ENCODE measurements at regions not wholly inside any gene's neighbourhood (a gene's known extent, or its start where the extent isn't known, plus 50 kb on each side); places are given as distances from the start of the nearest gene placed in this dataset.

- H3K4me1 ChIP-seq (ENCODE audit: control insufficient read depth, insufficient read depth, low read length), result no peaks in the 10 kb centered on the region
- ChIA-PET SMC1A (ENCODE audit: uncharacterized antibody, unreplicated experiment) (no interaction called here), CTCF (no interaction called here), RAD21 (ENCODE audit: unreplicated experiment) (interaction anchor here (1.0 kb wide), 1 partner anchor 41 kb away, joined by 3 read pairs; no protein-coding TSS in a partner anchor), POLR2A (no interaction called here)
- FAIRE-seq (no peak), DNase-seq (ENCODE audit: low read depth, low spot score) (no peak), ATAC-seq (no peak)
- no peak for TF ChIP-seq PRDM15 (CRISPR knock-in tag; IDR thresholded peaks at IDR 0.05)
- no peak overlapping the region for H2AFZ ChIP-seq (ENCODE audit: control insufficient read depth, low read depth, low read length)
- in situ Hi-C loops (cut with MboI) (no loop called here), intact Hi-C loops (cut with micrococcal nuclease; ENCODE audit: unreplicated experiment) (no loop called here)
- no peak overlapping the region for H3K9ac ChIP-seq (ENCODE audit: control insufficient read depth, insufficient read depth, low read length)
- H3K79me2 ChIP-seq (ENCODE audit: control insufficient read depth, insufficient read depth, low read length), result no peaks in the 10 kb centered on the region
- BruUV-seq (replicated peaks), result no TSS peak
- 8% methylated on average over 1 of the region's 1 CpG for WGBS (ENCODE audit: insufficient coverage, insufficient replicate concordance, low lambda C conversion rate, missing lambda C conversion rate)
- no peak overlapping the region for H3K27ac ChIP-seq (ENCODE audit: control insufficient read depth, insufficient read depth)
- no peak overlapping the region for H3K4me3 ChIP-seq
- H3K4me2 ChIP-seq (ENCODE audit: control insufficient read depth, insufficient read depth), result no peak overlapping the region
- H3K36me3 ChIP-seq (ENCODE audit: control insufficient read depth in 2 of 2, insufficient read depth in 2 of 2, low read length in 1 of 2), result no peaks in the 10 kb centered on the region
- H4K20me1 ChIP-seq (ENCODE audit: control insufficient read depth, insufficient read depth), result no peaks in the 10 kb centered on the region
- H3K9me3 ChIP-seq (replicated peaks; ENCODE audit: control insufficient read depth, insufficient read depth, low read length), result no peaks in the 10 kb centered on the region
- peaks cover 0 to 2% of the 10 kb centered on the region in 2 experiments; a peak in 2 of 4 replicates for H3K27me3 ChIP-seq (replicated peaks in 1 of 2; ENCODE audit: control insufficient read depth in 2 of 2, insufficient read depth in 2 of 2, low read length in 1 of 2)
Measured at GRCh38 chr2:41829052-41829451, 218.8 kb upstream of the PKDCC start.

GRCh38 chr2:41830600-41830999 lies 217.2 kb upstream of the PKDCC start:
- Histone ChIP-seq H3K4me2 (ENCODE audit: control insufficient read depth, insufficient read depth) (no peak overlapping the region), H2AFZ (ENCODE audit: control insufficient read depth, low read depth, low read length) (no peak overlapping the region), H4K20me1 (ENCODE audit: control insufficient read depth, insufficient read depth) (no peaks in the 10 kb centered on the region), H3K9me3 (replicated peaks; ENCODE audit: control insufficient read depth, insufficient read depth, low read length) (no peaks in the 10 kb centered on the region), H3K27ac (ENCODE audit: control insufficient read depth, insufficient read depth) (no peak overlapping the region), H3K79me2 (ENCODE audit: control insufficient read depth, insufficient read depth, low read length) (no peaks in the 10 kb centered on the region), H3K4me1 (ENCODE audit: control insufficient read depth, insufficient read depth, low read length) (no peaks in the 10 kb centered on the region), H3K27me3 (replicated peaks in 1 of 2; ENCODE audit: control insufficient read depth in 2 of 2, insufficient read depth in 2 of 2, low read length in 1 of 2) (peaks cover 0 to 2% of the 10 kb centered on the region in 2 experiments; a peak in 2 of 4 replicates), H3K9ac (ENCODE audit: control insufficient read depth, insufficient read depth, low read length) (no peak overlapping the region), H3K4me3 (no peak overlapping the region), H3K36me3 (ENCODE audit: control insufficient read depth in 2 of 2, insufficient read depth in 2 of 2, low read length in 1 of 2) (no peaks in the 10 kb centered on the region)
- intact Hi-C loops (cut with micrococcal nuclease; ENCODE audit: unreplicated experiment), result no loop called here
- ChIA-PET SMC1A (ENCODE audit: uncharacterized antibody, unreplicated experiment) (no interaction called here), POLR2A (interaction anchor here (0.6 kb wide), 1 partner anchor 20 kb away, joined by 3 read pairs; no protein-coding TSS in a partner anchor), RAD21 (ENCODE audit: unreplicated experiment) (no interaction called here), CTCF (interaction anchor here (0.6 kb wide), 1 partner anchor 410 kb away, joined by 3 read pairs; no protein-coding TSS in a partner anchor)
- in situ Hi-C loops (cut with MboI), result no loop called here
- ATAC-seq, result no peak
- no peak for FAIRE-seq
- BruUV-seq (replicated peaks), result no TSS peak
- TF ChIP-seq FOS (IDR thresholded peaks at IDR 0.05; ENCODE audit: borderline replicate concordance, extremely low read depth, insufficient read length) (no peak), RAD21 (IDR thresholded peaks at IDR 0.05; ENCODE audit: insufficient read depth, low read depth, low read length) (no peak), ATF7 (IDR thresholded peaks at IDR 0.05; ENCODE audit: low read depth) (no peak), KDM1A (IDR thresholded peaks at IDR 0.05; ENCODE audit: borderline replicate concordance) (no peak)
- 0% methylated on average over 1 of the region's 1 CpG for WGBS (ENCODE audit: insufficient coverage, insufficient replicate concordance, low lambda C conversion rate, missing lambda C conversion rate)
- no peak for DNase-seq (ENCODE audit: low read depth, low spot score)

All from GM12878 (cell line).